GM18861 (cell line): ENCODE measurements at regions not wholly inside any gene's neighbourhood (a gene's known extent, or its start where the extent isn't known, plus 50 kb on each side); places are given as distances from the start of the nearest gene placed in this dataset.
"Not testable (repeated sequence)": the region's sequence is repeated elsewhere in the genome, so short reads cannot be mapped to it uniquely, and the experiment has no call there.

Source experiments
- ATAC-seq: cut with Tn5 transposase; IDR thresholded peaks from one replicate; pipeline ENCODE4 v1.9.1; 2021; ENCODE audit not compliant: unreplicated experiment

GRCh38 chr1:148211191-148211590, 59.1 kb upstream of the NBPF11 start:
- not testable (repeated sequence) for ATAC-seq

- not testable (repeated sequence) for ATAC-seq
Measured at GRCh38 chr1:148210624-148211023, 58.5 kb upstream of the NBPF11 start.

GRCh38 chr1:148210166-148210565, 58.1 kb upstream of the NBPF11 start:
- not testable (repeated sequence) for ATAC-seq

GRCh38 chr1:148202013-148202412, 49.9 kb upstream of the NBPF11 start:
- ATAC-seq, result not testable (repeated sequence)
